RWPE2 (cell line): ENCODE measurements at regions not wholly inside any gene's neighbourhood (a gene's known extent, or its start where the extent isn't known, plus 50 kb on each side); places are given as distances from the start of the nearest gene placed in this dataset.

Experiments used
- ATAC-seq: fragments of 200-7000 bp; cut with Tn5 transposase; 3 replicates; pipeline ENCODE4 v1.9.1; 2021; ENCODE audit warnings: low read depth
- DNase-seq: peaks from one replicate; pipeline ENCODE4 v3.0.0-alpha.2; 2020; ENCODE audit warnings: low spot score
- H3K27ac ChIP-seq: fragments of 450-650 bp; 2 replicates; pipeline ENCODE4 v1.5.1; 2017; ENCODE audit warnings: mild to moderate bottlenecking; ENCODE audit not compliant: poor library complexity, severe bottlenecking
- H3K27me3 ChIP-seq: fragments of 250-450 bp; sonication (Bioruptor Pico); 2 replicates; pipeline ENCODE4 v1.5.1; 2021; ENCODE audit warnings: mild to moderate bottlenecking, moderate library complexity; ENCODE audit not compliant: insufficient read depth, poor library complexity, severe bottlenecking
- H3K36me3 ChIP-seq: fragments of 250-450 bp; sonication (Bioruptor Pico); 2 replicates; pipeline ENCODE4 v1.5.1; 2020; ENCODE audit warnings: low read depth, mild to moderate bottlenecking, moderate library complexity
- H3K4me1 ChIP-seq: fragments of 250-450 bp; sonication (Bioruptor Pico); 2 replicates; pipeline ENCODE4 v1.5.1; 2021; ENCODE audit warnings: mild to moderate bottlenecking, moderate library complexity; ENCODE audit not compliant: insufficient read depth, poor library complexity, severe bottlenecking
- H3K4me3 ChIP-seq: fragments of 250-450 bp; sonication (Bioruptor Pico); 2 replicates; pipeline ENCODE4 v1.5.1; 2021; ENCODE audit warnings: mild to moderate bottlenecking, moderate library complexity; ENCODE audit not compliant: severe bottlenecking
- H3K9me3 ChIP-seq: fragments of 250-450 bp; sonication (Bioruptor Pico); 2 replicates; pipeline ENCODE4 v1.5.1; 2021; ENCODE audit warnings: mild to moderate bottlenecking, moderate library complexity; ENCODE audit not compliant: severe bottlenecking
- CTCF ChIP-seq: fragments of 450-650 bp; IDR thresholded peaks from one replicate; pipeline ENCODE4 v1.5.1; 2017; ENCODE audit warnings: mild to moderate bottlenecking, moderate library complexity; ENCODE audit not compliant: poor library complexity, severe bottlenecking

- Histone ChIP-seq H3K27me3 (no peaks in the 10 kb centered on the region), H3K27ac (no peak overlapping the region), H3K4me1 (peaks cover 3% of the 10 kb centered on the region), H3K9me3 (no peaks in the 10 kb centered on the region), H3K36me3 (no peaks in the 10 kb centered on the region), H3K4me3 (no peak overlapping the region)
- no peak for TF ChIP-seq CTCF
- DNase-seq (no peak), ATAC-seq (no peak)
Observed at GRCh38 chr4:174119051-174119450, 164.4 kb downstream of the FBXO8 start.

- ATAC-seq, result no peak
- TF ChIP-seq CTCF, result no peak
- H3K4me1 ChIP-seq, result peaks cover 3% of the 10 kb centered on the region
- no peak overlapping the region for H3K4me3 ChIP-seq
- H3K27ac ChIP-seq, result no peak overlapping the region
- H3K36me3 ChIP-seq, result no peaks in the 10 kb centered on the region
- H3K9me3 ChIP-seq, result no peaks in the 10 kb centered on the region
- H3K27me3 ChIP-seq, result no peaks in the 10 kb centered on the region
- DNase-seq, result no peak
Observed at GRCh38 chr4:174118171-174118570, 165.3 kb downstream of the FBXO8 start.

GRCh38 chr4:174117445-174117844 lies 166.0 kb downstream of the FBXO8 start:
- no peak for DNase-seq

GRCh38 chr4:174116021-174116420 lies 167.4 kb downstream of the FBXO8 start:
- Histone ChIP-seq H3K4me3 (no peak overlapping the region), H3K4me1 (peaks cover 3% of the 10 kb centered on the region), H3K27ac (no peak overlapping the region), H3K36me3 (no peaks in the 10 kb centered on the region), H3K9me3 (no peaks in the 10 kb centered on the region), H3K27me3 (peaks cover 4% of the 10 kb centered on the region)
- TF ChIP-seq CTCF, result no peak
- DNase-seq, result no peak
- no peak for ATAC-seq

More at GRCh38 chr4:174117445-174117844, 166.0 kb downstream of the FBXO8 start:
- no peaks in the 10 kb centered on the region for H3K9me3 ChIP-seq
- H3K27ac ChIP-seq, result no peak overlapping the region
- no peaks in the 10 kb centered on the region for H3K27me3 ChIP-seq
- no peaks in the 10 kb centered on the region for H3K36me3 ChIP-seq
- ATAC-seq, result no peak
- H3K4me3 ChIP-seq, result no peak overlapping the region
- peaks cover 3% of the 10 kb centered on the region for H3K4me1 ChIP-seq
- TF ChIP-seq CTCF, result no peak

- no peak for DNase-seq
- H3K9me3 ChIP-seq, result no peaks in the 10 kb centered on the region
- no peak for ATAC-seq
Observed at GRCh38 chr4:174111422-174111821, 172.0 kb downstream of the FBXO8 start.

More at GRCh38 chr4:174111422-174111821, 172.0 kb downstream of the FBXO8 start:
- Histone ChIP-seq H3K4me1 (no peaks in the 10 kb centered on the region), H3K4me3 (no peak overlapping the region), H3K27me3 (peaks cover 4% of the 10 kb centered on the region), H3K27ac (no peak overlapping the region), H3K36me3 (no peaks in the 10 kb centered on the region)
- no peak for TF ChIP-seq CTCF
